ENCODE measurements at regions not wholly inside any gene's neighbourhood (a gene's known extent, or its start where the extent isn't known, plus 50 kb on each side); places are given as distances from the start of the nearest gene placed in this dataset.

GRCh38 chr13:83677985-83678384 is 204.3 kb downstream of the SLITRK1 start:
- TF ChIP-seq CTCF (IDR thresholded peaks at IDR 0.05) (no peak), POLR2A (IDR thresholded peaks at IDR 0.05) (no peak)
